OCI-LY1 (cell line): ENCODE measurements at regions not wholly inside any gene's neighbourhood (a gene's known extent, or its start where the extent isn't known, plus 50 kb on each side); places are given as distances from the start of the nearest gene placed in this dataset.

ENCODE experiments used
- CTCF ChIP-seq: fragments of 200-600 bp; sonication (generic), shearing (Covaris generic); IDR thresholded peaks from 2 replicates; pipeline ENCODE4 v1.5.1; 2017; ENCODE audit warnings: mild to moderate bottlenecking, antibody characterized with exemption, low read length, moderate library complexity, mixed read lengths
- EZH2 ChIP-seq: fragments of 200-600 bp; sonication (generic), shearing (Covaris generic); IDR thresholded peaks from 2 replicates; pipeline ENCODE4 v1.8.0; 2017; ENCODE audit warnings: borderline replicate concordance, mixed run types, mild to moderate bottlenecking, antibody characterized with exemption, low read length, moderate library complexity, mixed read lengths

- TF ChIP-seq CTCF: no peak
- TF ChIP-seq EZH2: no peak
These were observed 214.6 kb downstream of the TSN start for GRCh38 chr2:121969766-121970639.
